ENCODE measurements at regions not wholly inside any gene's neighbourhood (a gene's known extent, or its start where the extent isn't known, plus 50 kb on each side); places are given as distances from the start of the nearest gene placed in this dataset.

DNA sequence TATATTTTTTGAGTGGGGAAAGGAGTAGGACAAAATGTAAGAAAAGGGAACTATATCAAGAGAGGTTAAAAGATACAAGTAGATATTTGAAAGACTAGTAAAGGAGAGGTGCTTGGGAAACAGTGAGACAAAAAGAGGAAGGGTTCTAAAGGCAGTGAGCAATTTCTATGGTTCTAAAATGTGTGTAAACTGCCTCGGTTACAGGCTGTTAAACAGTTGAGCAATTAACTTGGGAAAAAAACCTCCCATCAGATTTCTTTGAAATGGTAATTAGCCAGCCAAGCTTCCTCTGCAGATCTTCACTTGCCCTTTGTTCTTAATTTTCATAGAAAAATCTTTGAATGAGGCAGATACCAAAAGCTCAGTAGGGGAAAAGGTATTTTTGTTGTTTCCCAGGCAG lies 238.7 kb upstream of the KCNH7 start:
- Histone ChIP-seq H3K36me3 (ENCODE audit: control insufficient read depth in 1 of 2, insufficient read depth in 2 of 2, low read length in 1 of 2) (no peaks in the 10 kb centered on the region), H3K4me3 (ENCODE audit: low read length in 2 of 2) (no peak overlapping the region), H3K27ac (ENCODE audit: low read depth in 1 of 2, low read length in 2 of 2) (no peak overlapping the region), H3K9me3 (ENCODE audit: control insufficient read depth, low read length) (no peaks in the 10 kb centered on the region), H3K4me1 (ENCODE audit: control insufficient read depth in 1 of 2, insufficient read depth in 2 of 2, low read length in 2 of 2) (no peaks in the 10 kb centered on the region), H3K27me3 (ENCODE audit: control insufficient read depth in 1 of 2, insufficient read depth in 2 of 2, low read length in 1 of 2) (no peaks in the 10 kb centered on the region)
- WGBS, 2 donors: 0 to 8% methylated on average over 1 of the region's 1 CpG
- ATAC-seq (ENCODE audit: low FRiP score) (no peak), DNase-seq (no peak)
- intact Hi-C loops (cut with DNase I): no loop called here

- H3K36me3 ChIP-seq (ENCODE audit: control insufficient read depth in 1 of 2, insufficient read depth in 2 of 2, low read length in 1 of 2): no peaks in the 10 kb centered on the region
- no peaks in the 10 kb centered on the region for H3K27me3 ChIP-seq (ENCODE audit: control insufficient read depth in 1 of 2, insufficient read depth in 2 of 2, low read length in 1 of 2)
- intact Hi-C loops (cut with DNase I): no loop called here
- no peaks in the 10 kb centered on the region for H3K9me3 ChIP-seq (ENCODE audit: control insufficient read depth, low read length)
- H3K4me1 ChIP-seq (ENCODE audit: control insufficient read depth in 1 of 2, insufficient read depth in 2 of 2, low read length in 2 of 2): no peaks in the 10 kb centered on the region
- DNase-seq: no peak
- no peak for ATAC-seq (ENCODE audit: low FRiP score)
- H3K4me3 ChIP-seq (ENCODE audit: low read length in 2 of 2): no peak overlapping the region
- no peak overlapping the region for H3K27ac ChIP-seq (ENCODE audit: low read depth in 1 of 2, low read length in 2 of 2)
Observed at GRCh38 chr2:163066085-163066484, 227.5 kb upstream of the KCNH7 start.

DNA sequence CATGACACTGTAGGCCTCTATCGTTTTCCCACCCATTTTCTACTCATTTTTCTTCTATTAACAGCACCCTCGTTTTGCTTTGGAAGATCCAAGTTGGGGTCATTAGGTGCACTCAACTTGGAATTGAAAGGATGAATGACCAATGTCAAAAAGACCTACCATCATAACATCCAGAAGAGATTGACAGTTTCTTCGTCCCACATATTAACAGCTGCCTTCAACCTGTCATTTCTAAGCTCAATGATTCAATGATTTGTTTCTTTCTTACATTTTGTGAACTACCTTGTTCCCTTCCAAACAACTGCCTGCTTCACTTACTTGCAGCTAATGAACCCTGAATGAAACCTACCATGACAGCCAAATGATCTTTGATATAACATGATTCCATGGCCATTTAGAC lies 224.0 kb upstream of the KCNH7 start:
- no peaks in the 10 kb centered on the region for H3K36me3 ChIP-seq (ENCODE audit: control insufficient read depth in 1 of 2, insufficient read depth in 2 of 2, low read length in 1 of 2)
- no peak for DNase-seq

GRCh38 chr2:163046615-163047014 lies 208.0 kb upstream of the KCNH7 start:
- no peaks in the 10 kb centered on the region for H3K9me3 ChIP-seq (ENCODE audit: control insufficient read depth, low read length)
- ATAC-seq (ENCODE audit: low FRiP score): no peak
- DNase-seq: no peak
- no peaks in the 10 kb centered on the region for H3K4me1 ChIP-seq (ENCODE audit: control insufficient read depth in 1 of 2, insufficient read depth in 2 of 2, low read length in 2 of 2)
- no peaks in the 10 kb centered on the region for H3K27me3 ChIP-seq (ENCODE audit: control insufficient read depth in 1 of 2, insufficient read depth in 2 of 2, low read length in 1 of 2)
- intact Hi-C loops (cut with DNase I): no loop called here
- H3K4me3 ChIP-seq (ENCODE audit: low read length in 2 of 2): no peak overlapping the region
- H3K27ac ChIP-seq (ENCODE audit: low read depth in 1 of 2, low read length in 2 of 2): no peak overlapping the region
- no peaks in the 10 kb centered on the region for H3K36me3 ChIP-seq (ENCODE audit: control insufficient read depth in 1 of 2, insufficient read depth in 2 of 2, low read length in 1 of 2)
- WGBS, 2 donors: 62 to 64% methylated on average over 2 of the region's 2 CpGs

More for the DNA sequence above, 224.0 kb upstream of the KCNH7 start:
- Histone ChIP-seq H3K4me3 (ENCODE audit: low read length in 2 of 2) (no peak overlapping the region), H3K4me1 (ENCODE audit: control insufficient read depth in 1 of 2, insufficient read depth in 2 of 2, low read length in 2 of 2) (no peaks in the 10 kb centered on the region), H3K27ac (ENCODE audit: low read depth in 1 of 2, low read length in 2 of 2) (no peak overlapping the region), H3K9me3 (ENCODE audit: control insufficient read depth, low read length) (no peaks in the 10 kb centered on the region), H3K27me3 (ENCODE audit: control insufficient read depth in 1 of 2, insufficient read depth in 2 of 2, low read length in 1 of 2) (no peaks in the 10 kb centered on the region)
- WGBS, 2 donors: 63 to 67% methylated on average over 3 of the region's 3 CpGs
- ATAC-seq (ENCODE audit: low FRiP score): no peak
- intact Hi-C loops (cut with DNase I): no loop called here

DNA sequence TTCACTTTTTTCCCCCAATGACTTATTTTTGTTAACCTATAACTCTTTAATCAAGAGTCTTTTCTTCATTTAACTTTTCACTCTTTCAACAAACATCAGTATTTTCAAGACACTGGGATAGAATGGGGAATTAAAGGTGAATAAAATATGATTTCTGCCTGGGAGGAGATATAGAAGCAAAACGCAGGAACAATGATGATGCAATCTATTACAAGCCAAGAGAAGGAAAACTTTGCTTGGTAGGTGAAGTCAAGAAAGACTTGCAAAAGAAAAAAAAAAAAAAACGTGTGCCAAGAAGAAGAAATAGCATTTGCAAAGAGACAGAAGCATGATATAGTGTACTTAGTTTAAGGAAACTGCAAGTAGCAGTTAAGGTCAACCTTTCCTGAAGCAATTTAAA lies 207.3 kb upstream of the KCNH7 start:
- Histone ChIP-seq H3K27me3 (ENCODE audit: control insufficient read depth in 1 of 2, insufficient read depth in 2 of 2, low read length in 1 of 2) (no peaks in the 10 kb centered on the region), H3K4me3 (ENCODE audit: low read length in 2 of 2) (no peak overlapping the region), H3K9me3 (ENCODE audit: control insufficient read depth, low read length) (no peaks in the 10 kb centered on the region), H3K36me3 (ENCODE audit: control insufficient read depth in 1 of 2, insufficient read depth in 2 of 2, low read length in 1 of 2) (no peaks in the 10 kb centered on the region), H3K4me1 (ENCODE audit: control insufficient read depth in 1 of 2, insufficient read depth in 2 of 2, low read length in 2 of 2) (no peaks in the 10 kb centered on the region), H3K27ac (ENCODE audit: low read depth in 1 of 2, low read length in 2 of 2) (no peak overlapping the region)
- WGBS, 2 donors: 30 to 37% methylated on average over 2 of the region's 2 CpGs
- intact Hi-C loops (cut with DNase I): no loop called here
- no peak for ATAC-seq (ENCODE audit: low FRiP score)
- DNase-seq: no peak

DNA sequence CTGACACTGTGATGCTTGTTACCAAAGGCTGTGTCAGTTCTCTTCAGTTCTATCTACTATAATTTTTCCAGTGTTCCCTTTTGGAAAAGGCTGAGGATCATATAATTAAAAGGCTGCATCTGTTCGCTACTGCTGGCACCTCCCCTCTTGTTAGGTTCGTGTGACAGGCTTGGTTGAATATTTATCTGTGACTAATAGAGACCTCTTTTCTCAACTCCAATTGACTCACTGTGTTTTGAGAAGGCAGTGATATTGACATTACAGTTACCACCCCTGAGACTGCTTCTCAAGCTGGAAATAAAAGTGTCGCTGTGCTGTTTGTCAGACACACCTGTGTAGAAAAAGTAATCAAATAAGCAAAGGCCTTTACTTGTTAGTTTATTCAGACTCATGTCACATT lies 205.5 kb upstream of the KCNH7 start:
- no peaks in the 10 kb centered on the region for H3K36me3 ChIP-seq (ENCODE audit: control insufficient read depth in 1 of 2, insufficient read depth in 2 of 2, low read length in 1 of 2)
- DNase-seq (no peak), ATAC-seq (ENCODE audit: low FRiP score) (no peak)
- H3K9me3 ChIP-seq (ENCODE audit: control insufficient read depth, low read length): no peaks in the 10 kb centered on the region
- intact Hi-C loops (cut with DNase I): no loop called here
- H3K27ac ChIP-seq (ENCODE audit: low read depth in 1 of 2, low read length in 2 of 2): no peak overlapping the region
- H3K4me1 ChIP-seq (ENCODE audit: control insufficient read depth in 1 of 2, insufficient read depth in 2 of 2, low read length in 2 of 2): no peaks in the 10 kb centered on the region
- WGBS, 2 donors: 37 to 47% methylated on average over 3 of the region's 3 CpGs
- no peak overlapping the region for H3K4me3 ChIP-seq (ENCODE audit: low read length in 2 of 2)
- H3K27me3 ChIP-seq (ENCODE audit: control insufficient read depth in 1 of 2, insufficient read depth in 2 of 2, low read length in 1 of 2): no peaks in the 10 kb centered on the region

GRCh38 chr2:163043201-163043600 lies 204.6 kb upstream of the KCNH7 start:
- intact Hi-C loops (cut with DNase I): no loop called here
- no peaks in the 10 kb centered on the region for H3K36me3 ChIP-seq (ENCODE audit: control insufficient read depth in 1 of 2, insufficient read depth in 2 of 2, low read length in 1 of 2)
- no peaks in the 10 kb centered on the region for H3K9me3 ChIP-seq (ENCODE audit: control insufficient read depth, low read length)
- DNase-seq: no peak
- no peaks in the 10 kb centered on the region for H3K27me3 ChIP-seq (ENCODE audit: control insufficient read depth in 1 of 2, insufficient read depth in 2 of 2, low read length in 1 of 2)
- ATAC-seq (ENCODE audit: low FRiP score): no peak
- H3K4me1 ChIP-seq (ENCODE audit: control insufficient read depth in 1 of 2, insufficient read depth in 2 of 2, low read length in 2 of 2): no peaks in the 10 kb centered on the region
- H3K4me3 ChIP-seq (ENCODE audit: low read length in 2 of 2): no peak overlapping the region
- H3K27ac ChIP-seq (ENCODE audit: low read depth in 1 of 2, low read length in 2 of 2): no peak overlapping the region
- 67 to 72% methylated on average over 1 of the region's 1 CpG for WGBS, 2 donors

GRCh38 chr2:163039266-163039665 lies 200.7 kb upstream of the KCNH7 start:
- intact Hi-C loops (cut with DNase I): no loop called here
- Histone ChIP-seq H3K27me3 (ENCODE audit: control insufficient read depth in 1 of 2, insufficient read depth in 2 of 2, low read length in 1 of 2) (no peaks in the 10 kb centered on the region), H3K9me3 (ENCODE audit: control insufficient read depth, low read length) (no peaks in the 10 kb centered on the region), H3K36me3 (ENCODE audit: control insufficient read depth in 1 of 2, insufficient read depth in 2 of 2, low read length in 1 of 2) (no peaks in the 10 kb centered on the region), H3K27ac (ENCODE audit: low read depth in 1 of 2, low read length in 2 of 2) (no peak overlapping the region), H3K4me1 (ENCODE audit: control insufficient read depth in 1 of 2, insufficient read depth in 2 of 2, low read length in 2 of 2) (no peaks in the 10 kb centered on the region), H3K4me3 (ENCODE audit: low read length in 2 of 2) (no peak overlapping the region)
- ATAC-seq (ENCODE audit: low FRiP score): no peak
- WGBS, 2 donors: 77% methylated on average over 3 of the region's 3 CpGs
- no peak for DNase-seq

DNA sequence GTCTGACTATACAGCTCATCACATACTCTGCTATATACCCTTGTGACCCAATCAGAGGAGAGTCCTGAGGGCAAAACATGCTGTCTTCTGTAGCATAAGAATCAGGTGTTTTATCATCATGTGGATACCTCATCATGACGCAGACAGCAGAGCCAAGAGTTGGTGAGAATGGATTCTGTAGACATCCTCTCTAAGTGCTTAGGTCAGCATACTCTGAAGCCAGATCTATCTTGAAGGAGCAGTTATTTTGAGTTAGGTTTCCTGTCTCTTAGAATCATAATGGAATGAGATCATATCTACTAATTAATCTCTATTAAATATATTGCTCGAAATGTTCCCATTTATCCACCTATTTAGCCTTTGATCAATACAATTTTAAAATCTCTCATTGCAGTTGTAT lies 190.2 kb upstream of the KCNH7 start:
- 83 to 87% methylated on average over 2 of the region's 2 CpGs for WGBS, 2 donors
- no peaks in the 10 kb centered on the region for H3K4me1 ChIP-seq (ENCODE audit: control insufficient read depth in 1 of 2, insufficient read depth in 2 of 2, low read length in 2 of 2)
- H3K4me3 ChIP-seq (ENCODE audit: low read length in 2 of 2): no peak overlapping the region
- ATAC-seq (ENCODE audit: low FRiP score) (no peak), DNase-seq (no peak)
- intact Hi-C loops (cut with DNase I): no loop called here
- H3K27me3 ChIP-seq (ENCODE audit: control insufficient read depth in 1 of 2, insufficient read depth in 2 of 2, low read length in 1 of 2): no peaks in the 10 kb centered on the region
- no peak overlapping the region for H3K27ac ChIP-seq (ENCODE audit: low read depth in 1 of 2, low read length in 2 of 2)
- H3K9me3 ChIP-seq (ENCODE audit: control insufficient read depth, low read length): no peaks in the 10 kb centered on the region
- H3K36me3 ChIP-seq (ENCODE audit: control insufficient read depth in 1 of 2, insufficient read depth in 2 of 2, low read length in 1 of 2): no peaks in the 10 kb centered on the region

Measured in aorta (tissue), 5 donors.